Psoas muscle (tissue), 7 donors: ENCODE measurements at regions not wholly inside any gene's neighbourhood (a gene's known extent, or its start where the extent isn't known, plus 50 kb on each side); places are given as distances from the start of the nearest gene placed in this dataset.

ENCODE experiments used
- ATAC-seq, 4 donors: fragments of 200-7000 bp; cut with Tn5 transposase; one replicate each; pipeline ENCODE4 v1.9.1; 2020; ENCODE audit warnings: moderate library complexity in 3 of 4, mild to moderate bottlenecking in 2 of 4
- DNase-seq, 2 donors: peaks; one replicate each; pipeline ENCODE4 v3.0.0-alpha.2; 2020
- H3K27ac ChIP-seq: fragments of 200-600 bp; one replicate; pipeline ENCODE4 v1.8.0; 2022
- H3K27me3 ChIP-seq, 3 donors: fragments of 200-600 bp in 1 of 3; one replicate each; pipeline versions ENCODE4 v1.6.1 to v1.8.0; 2013 to 2022; ENCODE audit warnings: low read length in 2 of 3, mild to moderate bottlenecking in 2 of 3, moderate library complexity in 1 of 3; ENCODE audit not compliant: insufficient read depth in 3 of 3
- H3K36me3 ChIP-seq, 2 donors: fragments of 200-600 bp in 1 of 2; one replicate each; pipeline versions ENCODE4 v1.6.1 to v1.8.0; 2013 to 2022; ENCODE audit warnings: low read depth in 1 of 2, mild to moderate bottlenecking in 1 of 2, moderate library complexity in 1 of 2; ENCODE audit not compliant: insufficient read depth in 1 of 2
- H3K4me1 ChIP-seq: fragments of 200-600 bp; one replicate; pipeline ENCODE4 v1.8.0; 2022
- H3K4me3 ChIP-seq: fragments of 200-600 bp; one replicate; pipeline ENCODE4 v1.8.0; 2022; ENCODE audit warnings: mild to moderate bottlenecking
- H3K9me3 ChIP-seq: fragments of 200-600 bp; one replicate; pipeline ENCODE4 v1.8.0; 2022
- WGBS, 3 donors: extraction: QIAGEN DNeasy Blood & Tissue Kit; methylation state at CpG; one replicate each; pipeline versions ENCODE4 v1.1.6 to v1.1.7; 2013; 5-methylcytosine and 5-hydroxymethylcytosine counted together
- intact Hi-C, 2 donors: fragments of 100-400 bp; cut with DNase I; formaldehyde crosslinking; loops; one replicate each; pipeline versions ENCODE4 v1.11.0 to v1.14.2; 2022
- TF ChIP-seq, protein P1 (sequence below): fragments of 200-600 bp; IDR thresholded peaks from one replicate; pipeline ENCODE4 v1.8.0; 2022; ENCODE audit warnings: antibody characterized with exemption
- donor health status: healthy with polysubstance abuse.
- donor health status: DM: no; HTN: no; CAD: no; lungs with moderate emphysema.
- donor health status: Bipolar disorder and iron deficiency.
- donor health status: healthy.
- donor health status: DM: yes; HTN: yes; CAD: no.
- donor health status: DM: no; HTN: no; CAD: no.
- donor health status: DM: yes; HTN: yes; CAD: no.

DNA sequence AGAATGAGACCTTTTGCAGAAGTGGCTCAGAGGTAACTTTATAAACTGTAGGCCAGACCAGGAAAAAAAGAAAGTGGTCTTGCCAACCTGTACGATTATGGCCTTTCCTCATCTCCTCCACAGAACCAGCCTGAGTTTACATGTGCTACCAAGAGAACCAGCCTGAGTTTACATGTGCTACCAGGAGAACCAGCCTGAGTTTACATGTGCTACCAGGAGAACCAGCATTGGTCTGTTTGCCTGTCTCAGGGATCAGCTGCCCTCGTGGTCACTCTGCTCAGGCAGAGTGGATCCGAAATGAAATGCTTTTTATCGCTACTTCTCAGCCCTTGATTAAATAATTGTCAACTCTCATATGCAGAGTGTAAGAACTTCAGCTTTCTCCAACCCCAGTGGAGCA is 209.9 kb downstream of the SUCLG1 start:
- intact Hi-C loops = no loop called here
- H3K27ac ChIP-seq = no peak overlapping the region
- H3K27me3 ChIP-seq = no peaks in the 10 kb centered on the region
- no peaks in the 10 kb centered on the region for H3K36me3 ChIP-seq
- H3K4me1 ChIP-seq = no peaks in the 10 kb centered on the region
- no peaks in the 10 kb centered on the region for H3K9me3 ChIP-seq
- TF ChIP-seq, protein P1, sequence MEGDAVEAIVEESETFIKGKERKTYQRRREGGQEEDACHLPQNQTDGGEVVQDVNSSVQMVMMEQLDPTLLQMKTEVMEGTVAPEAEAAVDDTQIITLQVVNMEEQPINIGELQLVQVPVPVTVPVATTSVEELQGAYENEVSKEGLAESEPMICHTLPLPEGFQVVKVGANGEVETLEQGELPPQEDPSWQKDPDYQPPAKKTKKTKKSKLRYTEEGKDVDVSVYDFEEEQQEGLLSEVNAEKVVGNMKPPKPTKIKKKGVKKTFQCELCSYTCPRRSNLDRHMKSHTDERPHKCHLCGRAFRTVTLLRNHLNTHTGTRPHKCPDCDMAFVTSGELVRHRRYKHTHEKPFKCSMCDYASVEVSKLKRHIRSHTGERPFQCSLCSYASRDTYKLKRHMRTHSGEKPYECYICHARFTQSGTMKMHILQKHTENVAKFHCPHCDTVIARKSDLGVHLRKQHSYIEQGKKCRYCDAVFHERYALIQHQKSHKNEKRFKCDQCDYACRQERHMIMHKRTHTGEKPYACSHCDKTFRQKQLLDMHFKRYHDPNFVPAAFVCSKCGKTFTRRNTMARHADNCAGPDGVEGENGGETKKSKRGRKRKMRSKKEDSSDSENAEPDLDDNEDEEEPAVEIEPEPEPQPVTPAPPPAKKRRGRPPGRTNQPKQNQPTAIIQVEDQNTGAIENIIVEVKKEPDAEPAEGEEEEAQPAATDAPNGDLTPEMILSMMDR = no peak
- WGBS, 3 donors = 62 to 73% (median 64%) methylated on average over 4 of the region's 4 CpGs
- ATAC-seq (no peak), DNase-seq (no peak)
- no peak overlapping the region for H3K4me3 ChIP-seq

DNA sequence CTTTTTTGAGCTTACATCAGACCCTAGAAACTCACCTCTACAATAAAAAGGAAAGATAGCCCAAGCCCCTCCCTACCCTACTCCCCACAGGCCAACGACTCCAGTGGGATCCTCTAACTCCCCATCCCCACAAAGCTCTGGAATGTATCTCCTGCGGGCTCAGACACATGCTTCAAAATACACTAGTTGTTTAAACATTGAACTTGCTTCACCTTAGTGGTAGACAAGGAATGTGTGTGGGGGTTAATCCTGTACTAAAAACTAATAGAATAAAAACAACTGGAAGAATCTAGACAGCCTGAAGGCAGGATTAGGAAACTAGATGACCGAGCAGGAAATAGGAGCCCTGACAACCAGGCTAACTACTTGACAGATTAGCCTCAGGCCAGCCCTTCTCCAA is 211.5 kb downstream of the SUCLG1 start:
- Histone ChIP-seq H3K9me3 (no peaks in the 10 kb centered on the region), H3K36me3 (no peaks in the 10 kb centered on the region), H3K4me3 (no peak overlapping the region), H3K4me1 (no peaks in the 10 kb centered on the region), H3K27me3 (no peaks in the 10 kb centered on the region), H3K27ac (no peak overlapping the region)
- 43 to 61% (median 55%) methylated on average over 3 of the region's 3 CpGs for WGBS, 3 donors
- intact Hi-C loops = no loop called here
- no peak for ATAC-seq
- DNase-seq = no peak
- TF ChIP-seq, protein P1 = no peak

DNA sequence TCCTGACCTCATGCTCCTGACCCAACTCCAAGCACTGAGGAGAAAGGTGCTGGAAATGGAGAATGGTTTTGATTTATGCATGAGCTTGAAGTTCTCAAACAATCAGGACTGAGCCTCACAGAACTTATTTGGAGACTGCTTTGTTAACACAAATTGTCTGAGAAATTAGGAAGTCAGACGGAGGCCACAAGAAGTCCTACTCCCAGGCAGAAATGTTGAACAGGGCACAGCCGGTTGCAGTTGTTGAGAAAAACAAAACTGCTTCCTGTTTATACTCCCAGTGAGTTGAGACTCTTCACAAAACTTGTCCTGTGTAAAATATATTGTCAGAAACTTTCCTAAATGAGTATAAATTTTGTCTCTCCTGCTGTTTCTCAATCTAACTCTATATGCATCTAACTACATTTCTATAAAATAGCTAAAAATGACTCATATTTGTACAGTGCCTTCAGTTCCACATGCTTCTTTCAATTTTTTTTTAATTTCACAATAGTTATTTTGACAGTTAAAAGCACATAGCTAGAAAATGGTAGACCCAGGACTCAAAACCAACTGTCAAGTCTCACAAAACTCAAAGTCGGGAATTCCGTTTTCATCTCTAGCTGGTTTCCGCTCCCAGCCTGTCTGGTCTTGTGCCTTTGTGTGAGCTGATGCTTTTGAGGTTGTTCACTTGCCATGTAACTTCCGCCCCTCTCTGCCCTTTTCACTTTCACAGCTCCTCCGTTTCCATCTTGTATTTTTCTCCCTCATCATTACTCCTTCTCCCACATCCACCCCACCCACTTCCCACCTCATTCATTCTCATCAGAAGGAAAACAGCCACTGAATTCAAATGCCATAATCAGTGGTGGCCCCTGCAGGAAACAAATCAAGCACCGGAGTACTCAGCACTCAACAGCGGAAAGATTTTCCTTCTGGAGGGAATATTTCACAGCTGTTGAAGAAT is 215.0 kb downstream of the SUCLG1 start:
- TF ChIP-seq, protein P1 = no peak
- Histone ChIP-seq H3K27me3 (no peaks in the 10 kb centered on the region), H3K4me1 (no peaks in the 10 kb centered on the region), H3K4me3 (no peak overlapping the region), H3K27ac (no peak overlapping the region), H3K9me3 (no peaks in the 10 kb centered on the region), H3K36me3 (no peaks in the 10 kb centered on the region)
- intact Hi-C loops = no loop called here
- no peak for DNase-seq
- WGBS, 3 donors = 64 to 73% (median 66%) methylated on average over 9 of the region's 9 CpGs
- no peak for ATAC-seq

DNA sequence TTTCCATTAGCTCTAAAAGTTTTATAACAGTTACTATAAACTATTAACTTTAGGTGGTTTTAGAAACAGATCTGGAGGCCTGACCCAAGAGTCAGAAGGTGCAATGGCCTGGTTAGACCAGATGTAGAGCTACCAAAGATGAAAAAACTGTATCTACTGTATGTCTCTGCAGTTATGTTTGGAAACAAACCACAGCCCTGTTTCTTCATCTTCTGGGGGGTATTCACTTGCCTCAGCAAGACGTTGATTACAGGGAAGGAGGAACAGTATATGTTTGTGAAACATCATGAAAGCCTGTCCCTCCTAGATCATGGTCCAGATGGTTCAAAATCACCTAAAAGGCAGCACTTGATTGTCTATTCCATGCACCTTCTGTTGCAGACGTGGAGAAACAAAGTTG is 220.2 kb downstream of the SUCLG1 start:
- H3K27ac ChIP-seq = no peak overlapping the region
- H3K4me3 ChIP-seq = no peak overlapping the region
- intact Hi-C loops = no loop called here
- H3K27me3 ChIP-seq = no peaks in the 10 kb centered on the region
- no peaks in the 10 kb centered on the region for H3K36me3 ChIP-seq
- DNase-seq (no peak), ATAC-seq (no peak)
- no peaks in the 10 kb centered on the region for H3K9me3 ChIP-seq
- 42 to 54% (median 46%) methylated on average over 2 of the region's 2 CpGs for WGBS, 3 donors
- TF ChIP-seq, protein P1 = no peak
- no peaks in the 10 kb centered on the region for H3K4me1 ChIP-seq
